Breast epithelium (tissue), 4 donors: ENCODE measurements at regions not wholly inside any gene's neighbourhood (a gene's known extent, or its start where the extent isn't known, plus 50 kb on each side); places are given as distances from the start of the nearest gene placed in this dataset.

ENCODE experiments used
- DNase-seq, 2 donors: peaks; one replicate each; pipeline ENCODE4 v3.0.0-alpha.2; 2019; ENCODE audit warnings: low spot score in 2 of 2
- H3K27ac ChIP-seq, 2 donors: fragments of 200-600 bp; sonication (generic) in 1 of 2; one replicate each; pipeline ENCODE4 v1.5.1; 2016 to 2019; ENCODE audit warnings: mild to moderate bottlenecking in 1 of 2
- H3K27me3 ChIP-seq, 2 donors: fragments of 200-600 bp; sonication (generic) in 1 of 2; one replicate each; pipeline versions ENCODE4 v1.5.1 to v1.6.0; 2017 to 2019; ENCODE audit warnings: control low read depth in 1 of 2, mild to moderate bottlenecking in 1 of 2
- H3K36me3 ChIP-seq: fragments of 200-600 bp; one replicate; pipeline ENCODE4 v1.5.1; 2019
- H3K4me1 ChIP-seq, 2 donors: fragments of 200-600 bp; sonication (generic); one replicate each; pipeline ENCODE4 v1.5.1; 2016 to 2019; ENCODE audit warnings: control low read depth in 1 of 2
- H3K4me3 ChIP-seq, 3 donors: fragments of 200-600 bp; sonication (generic); 1 replicate in 2 of 3; 2 replicates in 1 of 3; pipeline ENCODE4 v1.5.1; 2016 to 2019; ENCODE audit warnings: mild to moderate bottlenecking in 3 of 3, moderate library complexity in 2 of 3
- H3K9me3 ChIP-seq, 2 donors: fragments of 200-600 bp; sonication (generic) in 1 of 2; one replicate each; pipeline ENCODE4 v1.5.1; 2016 to 2019; ENCODE audit warnings: control low read depth in 1 of 2
- POLR2A ChIP-seq: fragments of 450-650 bp; IDR thresholded peaks from one replicate; pipeline ENCODE4 v1.6.1; 2016; ENCODE audit warnings: antibody characterized with exemption, mild to moderate bottlenecking, moderate library complexity
- POLR2AphosphoS5 ChIP-seq, 3 donors: sonication (generic); formaldehyde crosslinking; IDR thresholded peaks; one replicate each; pipeline ENCODE4 v1.6.1; 2017; ENCODE audit warnings: antibody characterized with exemption in 3 of 3
- intact Hi-C: fragments of 100-400 bp; cut with DNase I; formaldehyde crosslinking; loops from one replicate; pipeline ENCODE4 v1.15.1; 2023; ENCODE audit warnings: low total_unique reads
- TF ChIP-seq, protein P1 (sequence below), 3 donors: fragments of 450-650 bp; IDR thresholded peaks; one replicate each; pipeline ENCODE4 v1.5.1; 2016 to 2017; ENCODE audit warnings: antibody characterized with exemption in 3 of 3, mild to moderate bottlenecking in 3 of 3, moderate library complexity in 3 of 3

DNA sequence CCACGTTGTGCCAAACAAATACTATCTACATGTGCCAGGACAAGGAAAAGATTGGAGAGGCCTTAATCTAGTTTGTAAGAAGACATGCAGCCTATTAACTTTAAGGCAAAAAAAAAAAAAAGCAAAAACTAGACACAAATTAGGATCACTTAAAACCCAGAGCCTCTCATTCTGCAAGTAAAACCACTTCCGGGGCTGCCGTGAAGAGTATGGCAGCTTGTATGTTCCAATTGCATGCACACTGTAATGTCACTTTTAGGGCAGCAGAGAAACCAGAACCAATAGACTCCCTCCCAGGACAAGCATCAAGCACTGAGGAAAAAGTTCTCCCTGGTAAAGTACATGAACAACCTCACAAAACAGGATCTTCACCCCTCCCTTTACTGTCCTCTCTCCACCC lies 70.6 kb downstream of the RSL24D1 start:
- intact Hi-C loops: loop anchor here (5.0 kb wide), 1 partner anchor 116 kb away; no protein-coding TSS in a partner anchor
- TF ChIP-seq POLR2A: no peak
- TF ChIP-seq, protein P1, sequence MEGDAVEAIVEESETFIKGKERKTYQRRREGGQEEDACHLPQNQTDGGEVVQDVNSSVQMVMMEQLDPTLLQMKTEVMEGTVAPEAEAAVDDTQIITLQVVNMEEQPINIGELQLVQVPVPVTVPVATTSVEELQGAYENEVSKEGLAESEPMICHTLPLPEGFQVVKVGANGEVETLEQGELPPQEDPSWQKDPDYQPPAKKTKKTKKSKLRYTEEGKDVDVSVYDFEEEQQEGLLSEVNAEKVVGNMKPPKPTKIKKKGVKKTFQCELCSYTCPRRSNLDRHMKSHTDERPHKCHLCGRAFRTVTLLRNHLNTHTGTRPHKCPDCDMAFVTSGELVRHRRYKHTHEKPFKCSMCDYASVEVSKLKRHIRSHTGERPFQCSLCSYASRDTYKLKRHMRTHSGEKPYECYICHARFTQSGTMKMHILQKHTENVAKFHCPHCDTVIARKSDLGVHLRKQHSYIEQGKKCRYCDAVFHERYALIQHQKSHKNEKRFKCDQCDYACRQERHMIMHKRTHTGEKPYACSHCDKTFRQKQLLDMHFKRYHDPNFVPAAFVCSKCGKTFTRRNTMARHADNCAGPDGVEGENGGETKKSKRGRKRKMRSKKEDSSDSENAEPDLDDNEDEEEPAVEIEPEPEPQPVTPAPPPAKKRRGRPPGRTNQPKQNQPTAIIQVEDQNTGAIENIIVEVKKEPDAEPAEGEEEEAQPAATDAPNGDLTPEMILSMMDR (IDR thresholded peaks at IDR 0.05): no peak
- no peak for TF ChIP-seq POLR2AphosphoS5 (IDR thresholded peaks at IDR 0.05)
- H3K36me3 ChIP-seq: no peaks in the 10 kb centered on the region
- DNase-seq: no peak
- H3K4me3 ChIP-seq: no peak overlapping the region
- no peaks in the 10 kb centered on the region for H3K9me3 ChIP-seq
- no peak overlapping the region for H3K27ac ChIP-seq
- H3K27me3 ChIP-seq: no peaks in the 10 kb centered on the region
- no peaks in the 10 kb centered on the region for H3K4me1 ChIP-seq

DNA sequence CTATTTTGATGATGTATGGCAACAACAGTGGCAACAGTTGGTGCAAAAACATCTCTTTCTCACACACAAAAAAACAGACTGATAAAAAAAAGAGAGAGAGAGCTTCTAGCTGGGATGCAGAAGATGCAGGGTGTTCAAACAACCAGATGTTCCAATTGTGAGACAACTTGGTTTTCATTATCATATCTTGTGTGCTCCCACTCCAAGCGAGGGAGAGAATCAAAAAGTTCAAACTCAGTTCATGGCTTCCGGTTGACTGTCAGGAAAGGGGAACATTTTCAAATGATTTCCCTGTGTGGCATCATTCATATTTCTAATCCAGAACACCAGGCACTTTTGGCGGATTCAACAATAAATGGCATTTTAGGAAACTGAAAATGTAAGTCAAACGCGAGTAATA lies 72.1 kb downstream of the RSL24D1 start:
- TF ChIP-seq, protein P1 (IDR thresholded peaks at IDR 0.05): no peak
- TF ChIP-seq POLR2AphosphoS5 (IDR thresholded peaks at IDR 0.05): no peak
- no peak for TF ChIP-seq POLR2A
- H3K4me3 ChIP-seq: no peak overlapping the region
- no peaks in the 10 kb centered on the region for H3K27me3 ChIP-seq
- H3K9me3 ChIP-seq: no peaks in the 10 kb centered on the region
- intact Hi-C loops: loop anchor here (5.0 kb wide), 1 partner anchor 118 kb away; no protein-coding TSS in a partner anchor
- no peaks in the 10 kb centered on the region for H3K4me1 ChIP-seq
- DNase-seq: no peak
- peak overlapping the region in 1 of 2 donors; percentile 52 for H3K27ac ChIP-seq
- no peaks in the 10 kb centered on the region for H3K36me3 ChIP-seq

DNA sequence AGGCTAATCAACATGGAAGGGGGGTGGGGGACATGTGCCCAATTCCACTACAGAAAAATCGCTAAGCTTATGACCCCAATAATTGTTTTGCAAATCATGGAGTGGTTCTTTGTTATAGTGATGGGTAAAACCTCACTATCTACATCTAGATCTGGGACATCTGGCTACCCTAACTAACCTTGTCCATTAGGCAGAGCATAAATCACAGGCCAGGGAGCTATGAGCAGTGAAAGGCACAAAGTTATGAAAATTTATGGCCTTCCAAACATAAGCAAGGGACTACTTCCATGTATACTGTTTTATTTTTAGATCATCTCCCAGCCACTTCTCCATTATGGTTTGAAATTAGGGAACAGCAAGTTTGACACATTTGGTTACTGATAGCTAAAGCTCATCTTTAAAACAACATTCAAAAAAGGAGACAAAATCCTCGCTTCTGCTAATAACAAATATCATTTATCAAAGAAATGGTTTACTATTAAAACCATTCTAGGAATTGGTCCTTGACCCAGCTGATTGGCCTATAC lies 78.3 kb downstream of the RSL24D1 start:
- TF ChIP-seq, protein P1 (IDR thresholded peaks at IDR 0.05): no peak
- TF ChIP-seq POLR2A (no peak), POLR2AphosphoS5 (IDR thresholded peaks at IDR 0.05) (no peak)
- Histone ChIP-seq H3K27ac (no peak overlapping the region), H3K4me1 (no peaks in the 10 kb centered on the region)

DNA sequence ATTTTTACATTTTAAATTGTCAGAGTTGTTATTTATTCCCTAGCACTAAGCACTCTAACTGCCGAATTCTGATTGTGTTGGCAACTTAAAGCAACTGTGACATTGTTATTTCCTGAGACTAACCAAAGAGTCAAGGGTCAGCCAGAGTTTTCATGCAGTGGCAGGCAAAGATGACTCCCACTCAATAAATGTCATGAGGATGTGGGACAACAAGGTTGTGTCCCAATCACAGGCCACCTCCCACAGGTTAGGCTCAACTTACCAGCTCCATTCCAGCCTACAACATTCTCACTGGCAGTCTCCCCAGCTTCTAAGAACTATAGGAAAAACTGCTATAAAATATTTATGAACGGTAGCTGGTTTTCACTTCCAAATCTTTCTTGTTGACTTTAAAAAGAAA lies 80.1 kb downstream of the RSL24D1 start:
- H3K4me1 ChIP-seq: no peaks in the 10 kb centered on the region
- DNase-seq: no peak
- H3K27me3 ChIP-seq: no peaks in the 10 kb centered on the region
- intact Hi-C loops: no loop called here
- no peaks in the 10 kb centered on the region for H3K36me3 ChIP-seq
- TF ChIP-seq POLR2AphosphoS5 (IDR thresholded peaks at IDR 0.05) (no peak), POLR2A (no peak)
- TF ChIP-seq, protein P1 (IDR thresholded peaks at IDR 0.05): no peak
- H3K4me3 ChIP-seq: no peak overlapping the region
- no peaks in the 10 kb centered on the region for H3K9me3 ChIP-seq
- H3K27ac ChIP-seq: no peak overlapping the region

More for the DNA sequence above, 78.3 kb downstream of the RSL24D1 start:
- Histone ChIP-seq H3K9me3 (no peaks in the 10 kb centered on the region), H3K27me3 (no peaks in the 10 kb centered on the region), H3K36me3 (no peaks in the 10 kb centered on the region), H3K4me3 (no peak overlapping the region)
- no peak for DNase-seq
- intact Hi-C loops: no loop called here

DNA sequence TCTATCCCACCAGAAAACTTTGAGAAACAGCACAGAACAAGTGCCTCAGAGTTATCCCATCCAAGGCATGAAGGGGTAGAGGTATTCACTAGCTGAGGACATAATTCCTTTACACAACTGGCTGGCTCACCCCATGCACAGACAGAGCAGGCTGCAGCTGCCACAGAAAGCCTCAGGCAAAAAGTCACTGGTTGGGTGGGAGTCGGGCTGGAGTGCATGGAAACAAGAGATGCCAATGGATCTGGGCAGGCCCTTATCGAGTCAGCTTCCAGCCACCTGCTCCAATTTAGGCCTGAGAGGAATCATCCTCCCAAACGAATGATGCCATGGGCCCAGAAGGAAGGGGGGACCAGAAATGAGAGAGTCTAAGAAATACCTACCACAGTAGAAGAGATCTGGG lies 83.0 kb downstream of the RSL24D1 start:
- no peak for DNase-seq
- no peak for TF ChIP-seq POLR2AphosphoS5 (IDR thresholded peaks at IDR 0.05)
- Histone ChIP-seq H3K27ac (no peak overlapping the region), H3K9me3 (no peaks in the 10 kb centered on the region), H3K36me3 (no peaks in the 10 kb centered on the region), H3K4me1 (no peaks in the 10 kb centered on the region), H3K27me3 (no peaks in the 10 kb centered on the region), H3K4me3 (no peak overlapping the region)
- intact Hi-C loops: no loop called here

DNA sequence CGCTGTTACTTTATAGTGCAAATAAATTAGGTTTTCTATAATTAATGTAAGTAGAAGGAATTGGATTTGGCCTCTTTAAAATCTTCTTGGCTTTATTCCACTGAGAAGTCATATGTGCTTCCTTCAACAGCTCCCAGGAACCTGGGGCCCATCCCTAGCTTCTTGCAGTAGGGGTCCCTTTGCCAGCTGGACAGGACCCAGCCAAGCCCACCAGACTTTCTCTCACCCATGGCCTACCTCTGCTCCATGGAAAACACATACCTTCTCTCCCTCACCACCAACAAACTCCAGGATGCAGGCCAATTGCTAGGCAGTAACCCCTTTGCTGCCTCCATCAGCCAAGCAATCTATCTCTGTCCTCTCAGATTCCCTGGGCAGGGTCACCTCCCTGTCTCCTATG lies 84.0 kb downstream of the RSL24D1 start:
- no peak for DNase-seq
- H3K36me3 ChIP-seq: no peaks in the 10 kb centered on the region
- intact Hi-C loops: no loop called here
- H3K27ac ChIP-seq: no peak overlapping the region
- H3K9me3 ChIP-seq: no peaks in the 10 kb centered on the region
- H3K4me1 ChIP-seq: no peaks in the 10 kb centered on the region
- TF ChIP-seq, protein P1 (IDR thresholded peaks at IDR 0.05): no peak
- no peak for TF ChIP-seq POLR2A
- no peak for TF ChIP-seq POLR2AphosphoS5 (IDR thresholded peaks at IDR 0.05)
- no peaks in the 10 kb centered on the region for H3K27me3 ChIP-seq
- H3K4me3 ChIP-seq: no peak overlapping the region
